ENCODE measurements at regions not wholly inside any gene's neighbourhood (a gene's known extent, or its start where the extent isn't known, plus 50 kb on each side); places are given as distances from the start of the nearest gene placed in this dataset.

GRCh38 chr6:783966-784735 lies 91.2 kb upstream of the EXOC2 start:
- POLR2A ChIA-PET: no interaction called here
- Histone ChIP-seq H3K9me3 (ENCODE audit: control insufficient read depth in 2 of 3, low read length in 3 of 3) (no peaks in the 10 kb centered on the region), H3K27ac (ENCODE audit: low read depth, low read length) (no peak overlapping the region), H3K4me3 (ENCODE audit: low read length) (no peak overlapping the region), H3K4me1 (ENCODE audit: control insufficient read depth in 2 of 2, insufficient read depth in 2 of 2, low read length in 2 of 2) (peaks cover 0 to 5% of the 10 kb centered on the region in 2 donors), H3K36me3 (ENCODE audit: control insufficient read depth in 2 of 3, insufficient read depth in 3 of 3, low read length in 3 of 3) (no peaks in the 10 kb centered on the region), H3K27me3 (ENCODE audit: control insufficient read depth in 2 of 2, insufficient read depth in 2 of 2, low read length in 2 of 2) (no peaks in the 10 kb centered on the region)
- ATAC-seq: no peak
- Mint-ChIP-seq H3K36me3 (no peaks in the 10 kb centered on the region), H3K4me3 (no peak overlapping the region), H3K27ac (no peak overlapping the region), H3K27me3 (peaks cover 0 to 13% (median 9%) of the 10 kb centered on the region in 5 donors), H3K4me1 (peaks cover 1 to 20% (median 17%) of the 10 kb centered on the region in 7 donors), H3K9me3 (no peaks in the 10 kb centered on the region)
- CTCF ChIA-PET: no interaction called here
- DNase-seq: no peak
- intact Hi-C loops (cut with micrococcal nuclease): no loop called here

DNA sequence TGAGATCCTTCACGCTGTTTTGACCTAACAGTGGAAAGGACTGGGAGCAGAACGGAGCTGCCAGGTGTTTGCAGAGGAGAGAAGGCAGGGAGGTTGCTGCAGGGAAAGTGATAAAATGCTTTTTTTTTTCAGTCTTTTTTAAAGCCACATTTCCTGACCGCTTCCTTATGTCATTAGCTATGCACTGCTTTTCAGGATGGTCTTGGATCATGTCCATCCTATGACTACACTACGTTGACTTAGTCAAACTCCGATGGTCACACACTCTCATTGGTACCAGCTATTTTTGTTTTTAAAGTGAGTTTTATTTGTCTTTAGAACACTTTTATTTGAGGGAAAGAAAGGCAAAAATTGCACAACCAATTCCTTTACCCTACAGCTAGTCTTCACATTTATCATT lies 89.2 kb upstream of the EXOC2 start:
- H3K9me3 ChIP-seq (ENCODE audit: control insufficient read depth in 2 of 3, low read length in 3 of 3): no peaks in the 10 kb centered on the region
- H3K27me3 ChIP-seq (ENCODE audit: control insufficient read depth in 2 of 2, insufficient read depth in 2 of 2, low read length in 2 of 2): no peaks in the 10 kb centered on the region
- no peak for DNase-seq
- Mint-ChIP-seq H3K4me3 (no peak overlapping the region), H3K4me1 (peaks cover 0 to 6% (median 5%) of the 10 kb centered on the region in 7 donors), H3K27ac (no peak overlapping the region), H3K36me3 (no peaks in the 10 kb centered on the region), H3K27me3 (peaks cover 0 to 23% (median 13%) of the 10 kb centered on the region in 5 donors), H3K9me3 (no peaks in the 10 kb centered on the region)
- H3K4me1 ChIP-seq (ENCODE audit: control insufficient read depth in 2 of 2, insufficient read depth in 2 of 2, low read length in 2 of 2): no peaks in the 10 kb centered on the region
- CTCF ChIA-PET: no interaction called here
- ATAC-seq: no peak
- H3K36me3 ChIP-seq (ENCODE audit: control insufficient read depth in 2 of 3, insufficient read depth in 3 of 3, low read length in 3 of 3): no peaks in the 10 kb centered on the region
- POLR2A ChIA-PET: no interaction called here
- no peak overlapping the region for H3K4me3 ChIP-seq (ENCODE audit: low read length)
- intact Hi-C loops (cut with micrococcal nuclease): no loop called here
- no peak overlapping the region for H3K27ac ChIP-seq (ENCODE audit: low read depth, low read length)

DNA sequence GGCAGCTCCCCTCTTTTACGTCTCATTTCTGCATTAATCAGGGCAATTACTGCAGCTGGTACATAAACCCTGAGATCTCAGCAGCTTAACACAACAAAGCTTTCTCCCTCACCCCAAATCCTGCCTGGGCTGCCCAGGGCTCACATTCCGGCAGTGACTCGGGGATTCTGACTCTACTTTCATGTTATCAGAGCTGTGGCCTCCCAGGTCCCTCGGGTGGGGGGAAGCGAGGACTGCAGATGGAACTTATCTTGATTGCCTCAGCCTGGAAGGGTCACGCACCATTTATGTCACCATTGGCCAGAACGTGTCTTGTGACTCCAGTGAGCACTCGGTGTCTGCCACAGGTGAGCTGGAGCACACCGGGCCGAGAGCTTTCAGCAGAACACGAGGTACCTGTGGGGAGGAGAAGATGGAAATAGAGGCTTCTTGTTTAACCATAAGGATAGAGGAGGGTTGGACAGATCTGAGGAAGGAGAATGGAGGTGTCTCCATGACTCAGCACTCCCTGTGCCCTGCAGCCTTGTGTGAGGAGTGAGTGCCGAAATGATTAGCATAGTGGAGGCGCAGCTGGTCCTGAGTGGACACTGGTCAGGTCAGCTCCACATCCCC lies 88.5 kb upstream of the EXOC2 start:
- H3K27ac ChIP-seq (ENCODE audit: low read depth, low read length): no peak overlapping the region
- Mint-ChIP-seq H3K4me1 (no peaks in the 10 kb centered on the region), H3K9me3 (peaks cover 0 to 2% (median 0%) of the 10 kb centered on the region in 11 donors), H3K27ac (no peak overlapping the region), H3K27me3 (peaks cover 0 to 30% (median 16%) of the 10 kb centered on the region in 5 donors), H3K4me3 (no peak overlapping the region), H3K36me3 (peaks cover 0 to 1% (median 0%) of the 10 kb centered on the region in 5 donors)
- H3K27me3 ChIP-seq (ENCODE audit: control insufficient read depth in 2 of 2, insufficient read depth in 2 of 2, low read length in 2 of 2): no peaks in the 10 kb centered on the region
- no peak overlapping the region for H3K4me3 ChIP-seq (ENCODE audit: low read length)
- intact Hi-C loops (cut with micrococcal nuclease): no loop called here
- no peaks in the 10 kb centered on the region for H3K4me1 ChIP-seq (ENCODE audit: control insufficient read depth in 2 of 2, insufficient read depth in 2 of 2, low read length in 2 of 2)
- no peaks in the 10 kb centered on the region for H3K9me3 ChIP-seq (ENCODE audit: control insufficient read depth in 2 of 3, low read length in 3 of 3)
- CTCF ChIA-PET: no interaction called here
- ATAC-seq (no peak), DNase-seq (no peak)
- no peaks in the 10 kb centered on the region for H3K36me3 ChIP-seq (ENCODE audit: control insufficient read depth in 2 of 3, insufficient read depth in 3 of 3, low read length in 3 of 3)
- POLR2A ChIA-PET: no interaction called here

DNA sequence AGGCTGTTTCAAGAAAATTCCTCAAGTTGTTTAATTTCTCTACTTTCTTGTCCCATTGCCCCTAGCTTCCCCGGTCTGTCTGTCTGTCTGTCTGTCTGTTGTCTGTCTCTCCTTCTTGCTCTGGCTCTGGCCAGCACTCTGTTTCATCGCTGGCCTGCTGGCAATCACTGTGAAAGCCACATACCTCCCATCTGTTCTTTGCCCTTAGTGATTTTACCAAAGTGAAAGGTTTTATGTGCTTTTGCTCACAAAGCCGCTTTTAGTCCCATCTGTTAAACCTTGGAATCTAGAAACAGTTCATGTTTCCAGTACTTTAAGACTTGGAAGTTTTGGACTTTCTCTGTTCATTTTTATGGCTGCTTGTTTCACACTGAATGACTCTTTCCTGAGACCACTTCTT lies 87.8 kb upstream of the EXOC2 start:
- H3K4me3 Mint-ChIP-seq: no peak overlapping the region
- no peaks in the 10 kb centered on the region for H3K4me1 Mint-ChIP-seq
- ATAC-seq (no peak), DNase-seq (no peak)
- no peak overlapping the region for H3K27ac ChIP-seq (ENCODE audit: low read depth, low read length)
- H3K36me3 ChIP-seq (ENCODE audit: control insufficient read depth in 2 of 3, insufficient read depth in 3 of 3, low read length in 3 of 3): no peaks in the 10 kb centered on the region
- no peaks in the 10 kb centered on the region for H3K27me3 ChIP-seq (ENCODE audit: control insufficient read depth in 2 of 2, insufficient read depth in 2 of 2, low read length in 2 of 2)
- ChIA-PET CTCF (no interaction called here), POLR2A (no interaction called here)
- no peaks in the 10 kb centered on the region for H3K4me1 ChIP-seq (ENCODE audit: control insufficient read depth in 2 of 2, insufficient read depth in 2 of 2, low read length in 2 of 2)
- H3K9me3 Mint-ChIP-seq: peaks cover 0 to 2% (median 0%) of the 10 kb centered on the region in 11 donors
- peaks cover 0 to 35% (median 16%) of the 10 kb centered on the region in 5 donors for H3K27me3 Mint-ChIP-seq
- no peak overlapping the region for H3K27ac Mint-ChIP-seq
- intact Hi-C loops (cut with micrococcal nuclease): no loop called here
- H3K4me3 ChIP-seq (ENCODE audit: low read length): no peak overlapping the region
- peaks cover 0 to 5% (median 0%) of the 10 kb centered on the region in 5 donors for H3K36me3 Mint-ChIP-seq
- H3K9me3 ChIP-seq (ENCODE audit: control insufficient read depth in 2 of 3, low read length in 3 of 3): no peaks in the 10 kb centered on the region

DNA sequence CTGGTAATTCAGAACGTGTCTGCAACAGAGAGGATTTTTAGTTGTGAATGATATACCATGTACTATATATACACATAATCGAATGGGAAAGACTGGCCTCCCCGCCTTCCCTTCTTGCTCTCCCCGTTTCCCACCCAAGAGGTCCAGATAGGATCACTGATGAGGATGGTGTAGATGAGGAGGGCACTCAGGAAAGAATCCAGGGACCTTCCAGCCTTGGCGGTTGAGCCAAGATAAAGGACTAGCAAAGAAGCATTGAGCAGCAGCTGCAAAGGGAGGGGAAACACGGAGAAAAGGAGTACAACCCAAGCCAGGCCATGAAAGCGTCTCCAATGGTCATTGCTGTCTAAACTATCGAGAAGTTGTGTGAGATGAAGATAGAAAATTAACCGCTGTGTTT lies 84.0 kb upstream of the EXOC2 start:
- Mint-ChIP-seq H3K9me3 (peaks cover 0 to 7% (median 0%) of the 10 kb centered on the region in 11 donors), H3K27ac (no peak overlapping the region), H3K27me3 (peaks cover 11 to 36% (median 33%) of the 10 kb centered on the region in 5 donors), H3K4me3 (no peak overlapping the region), H3K4me1 (no peaks in the 10 kb centered on the region), H3K36me3 (peaks cover 0 to 5% (median 3%) of the 10 kb centered on the region in 5 donors)
- CTCF ChIA-PET: no interaction called here
- no peak for ATAC-seq
- no peak for DNase-seq
- POLR2A ChIA-PET: no interaction called here
- no peak overlapping the region for H3K27ac ChIP-seq (ENCODE audit: low read depth, low read length)
- no peaks in the 10 kb centered on the region for H3K36me3 ChIP-seq (ENCODE audit: control insufficient read depth in 2 of 3, insufficient read depth in 3 of 3, low read length in 3 of 3)
- H3K27me3 ChIP-seq (ENCODE audit: control insufficient read depth in 2 of 2, insufficient read depth in 2 of 2, low read length in 2 of 2): no peaks in the 10 kb centered on the region
- H3K4me3 ChIP-seq (ENCODE audit: low read length): no peak overlapping the region
- H3K4me1 ChIP-seq (ENCODE audit: control insufficient read depth in 2 of 2, insufficient read depth in 2 of 2, low read length in 2 of 2): no peaks in the 10 kb centered on the region
- intact Hi-C loops (cut with micrococcal nuclease): no loop called here
- no peaks in the 10 kb centered on the region for H3K9me3 ChIP-seq (ENCODE audit: control insufficient read depth in 2 of 3, low read length in 3 of 3)

DNA sequence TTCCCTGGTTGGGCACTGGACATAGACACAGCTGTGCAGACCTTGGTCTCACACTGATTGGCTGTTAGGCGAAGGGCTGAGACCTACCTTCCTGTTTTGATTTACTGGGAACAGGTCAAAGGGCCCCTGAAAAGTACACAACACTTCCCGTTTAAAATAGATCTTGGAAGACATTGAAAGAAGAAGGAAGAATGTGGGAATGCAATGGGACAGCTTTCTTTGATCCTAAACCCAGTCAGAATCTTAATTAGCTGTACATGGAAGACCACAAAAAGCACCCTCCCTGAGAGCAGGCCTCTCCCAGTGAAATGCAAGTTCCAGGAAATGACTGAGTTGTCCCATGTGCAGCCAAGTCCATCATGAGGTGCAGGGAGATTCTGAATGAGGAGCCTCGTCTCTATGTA lies 83.6 kb upstream of the EXOC2 start:
- peaks cover 0 to 5% (median 3%) of the 10 kb centered on the region in 5 donors for H3K36me3 Mint-ChIP-seq
- H3K4me1 Mint-ChIP-seq: no peaks in the 10 kb centered on the region
- peaks cover 0 to 7% (median 2%) of the 10 kb centered on the region in 11 donors for H3K9me3 Mint-ChIP-seq
- H3K36me3 ChIP-seq (ENCODE audit: control insufficient read depth in 2 of 3, insufficient read depth in 3 of 3, low read length in 3 of 3): no peaks in the 10 kb centered on the region
- POLR2A ChIA-PET: no interaction called here
- no peak overlapping the region for H3K4me3 Mint-ChIP-seq
- no peaks in the 10 kb centered on the region for H3K9me3 ChIP-seq (ENCODE audit: control insufficient read depth in 2 of 3, low read length in 3 of 3)
- no peak overlapping the region for H3K4me3 ChIP-seq (ENCODE audit: low read length)
- no peak for DNase-seq
- ATAC-seq: no peak
- intact Hi-C loops (cut with micrococcal nuclease): no loop called here
- no peak overlapping the region for H3K27ac Mint-ChIP-seq
- no peaks in the 10 kb centered on the region for H3K27me3 ChIP-seq (ENCODE audit: control insufficient read depth in 2 of 2, insufficient read depth in 2 of 2, low read length in 2 of 2)
- CTCF ChIA-PET: no interaction called here
- no peak overlapping the region for H3K27ac ChIP-seq (ENCODE audit: low read depth, low read length)
- no peaks in the 10 kb centered on the region for H3K4me1 ChIP-seq (ENCODE audit: control insufficient read depth in 2 of 2, insufficient read depth in 2 of 2, low read length in 2 of 2)
- peaks cover 15 to 36% (median 30%) of the 10 kb centered on the region in 5 donors for H3K27me3 Mint-ChIP-seq

- H3K27me3 ChIP-seq (ENCODE audit: control insufficient read depth in 2 of 2, insufficient read depth in 2 of 2, low read length in 2 of 2): no peaks in the 10 kb centered on the region
- ATAC-seq (no peak), DNase-seq (no peak)
- Mint-ChIP-seq H3K36me3 (peaks cover 0 to 5% (median 3%) of the 10 kb centered on the region in 5 donors), H3K27me3 (peaks cover 16 to 36% (median 28%) of the 10 kb centered on the region in 5 donors), H3K9me3 (peaks cover 0 to 7% (median 2%) of the 10 kb centered on the region in 11 donors), H3K27ac (no peak overlapping the region), H3K4me1 (no peaks in the 10 kb centered on the region), H3K4me3 (no peak overlapping the region)
- H3K4me3 ChIP-seq (ENCODE audit: low read length): no peak overlapping the region
- ChIA-PET CTCF (no interaction called here), POLR2A (no interaction called here)
- no peak overlapping the region for H3K27ac ChIP-seq (ENCODE audit: low read depth, low read length)
- no peaks in the 10 kb centered on the region for H3K36me3 ChIP-seq (ENCODE audit: control insufficient read depth in 2 of 3, insufficient read depth in 3 of 3, low read length in 3 of 3)
- H3K9me3 ChIP-seq (ENCODE audit: control insufficient read depth in 2 of 3, low read length in 3 of 3): no peaks in the 10 kb centered on the region
- H3K4me1 ChIP-seq (ENCODE audit: control insufficient read depth in 2 of 2, insufficient read depth in 2 of 2, low read length in 2 of 2): no peaks in the 10 kb centered on the region
- intact Hi-C loops (cut with micrococcal nuclease): no loop called here
These were observed 82.9 kb upstream of the EXOC2 start for GRCh38 chr6:775863-776262.
